Activated CD8-positive, alpha-beta T cell treated with anti-CD3 and anti-CD28 coated beads, Interleukin-2, amount 10 ng/mL, durations not matched to agents 7 days and 5 days (primary cell): ENCODE measurements at regions not wholly inside any gene's neighbourhood (a gene's known extent, or its start where the extent isn't known, plus 50 kb on each side); places are given as distances from the start of the nearest gene placed in this dataset.
"Not testable (repeated sequence)": the region's sequence is repeated elsewhere in the genome, so short reads cannot be mapped to it uniquely, and the experiment has no call there.

ENCODE experiments used
- ATAC-seq: fragments of 150-1000 bp; cut with Tn5 transposase; one replicate; pipeline ENCODE4 v1.10.0; 2021; ENCODE audit warnings: moderate library complexity
- CTCF ChIA-PET: fragments of 350-600 bp; sonication (Branson Sonifier 250); formaldehyde crosslinking; loops from one replicate; lab custom pipeline; 2021; ENCODE audit warnings: antibody characterized with exemption; lab: Charles Lee
- POLR2A ChIA-PET: fragments of 350-600 bp; sonication (Branson Sonifier 250); formaldehyde crosslinking; loops from one replicate; lab custom pipeline; 2021; ENCODE audit warnings: antibody characterized with exemption; lab: Charles Lee
- DNase-seq: peaks from one replicate; pipeline ENCODE4 v3.0.0-alpha.2; 2020
- H3K27ac Mint-ChIP-seq: one replicate; pipeline ENCODE4 v1.8.0; 2021; ENCODE audit warnings: mild to moderate bottlenecking, mixed read lengths
- H3K27me3 Mint-ChIP-seq: one replicate; pipeline ENCODE4 v1.8.0; 2021; ENCODE audit warnings: low read depth, mixed read lengths
- H3K36me3 Mint-ChIP-seq: one replicate; pipeline ENCODE4 v1.8.0; 2021; ENCODE audit warnings: low read depth, mixed read lengths
- H3K4me1 Mint-ChIP-seq: one replicate; pipeline ENCODE4 v1.8.0; 2021; ENCODE audit warnings: low read depth, mixed read lengths
- H3K4me3 Mint-ChIP-seq: one replicate; pipeline ENCODE4 v1.8.0; 2021; ENCODE audit warnings: mild to moderate bottlenecking, mixed read lengths
- H3K9me3 Mint-ChIP-seq: one replicate; pipeline ENCODE4 v1.8.0; 2022; ENCODE audit warnings: mixed read lengths; ENCODE audit not compliant: insufficient read depth

DNA sequence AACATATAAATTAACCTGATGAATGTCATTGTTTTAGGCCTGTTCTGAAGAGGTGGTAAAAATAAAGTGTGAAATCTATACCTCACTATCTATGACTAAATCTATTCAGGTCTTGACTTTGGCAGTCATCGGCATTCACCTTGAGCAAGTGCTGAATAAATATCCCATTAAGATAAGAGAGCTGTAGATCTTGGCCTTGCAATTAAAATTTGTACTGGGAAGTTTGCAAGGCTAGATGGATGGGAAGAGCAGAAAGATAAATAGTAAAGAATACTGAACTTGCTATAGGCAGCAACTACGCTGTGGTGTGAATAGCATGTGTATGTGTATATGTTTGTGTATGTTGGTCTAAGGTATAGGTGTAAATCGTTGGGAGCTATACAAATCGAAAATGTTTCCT, 325.9 kb upstream of the PRICKLE1 start:
- DNase-seq, result no peak
- no peak overlapping the region for H3K4me3 Mint-ChIP-seq
- H3K27ac Mint-ChIP-seq, result no peak overlapping the region
- H3K27me3 Mint-ChIP-seq, result no peaks in the 10 kb centered on the region
- no peaks in the 10 kb centered on the region for H3K36me3 Mint-ChIP-seq
- no peaks in the 10 kb centered on the region for H3K9me3 Mint-ChIP-seq
- ChIA-PET POLR2A (no interaction called here), CTCF (no interaction called here)
- no peaks in the 10 kb centered on the region for H3K4me1 Mint-ChIP-seq
- no peak for ATAC-seq

DNA sequence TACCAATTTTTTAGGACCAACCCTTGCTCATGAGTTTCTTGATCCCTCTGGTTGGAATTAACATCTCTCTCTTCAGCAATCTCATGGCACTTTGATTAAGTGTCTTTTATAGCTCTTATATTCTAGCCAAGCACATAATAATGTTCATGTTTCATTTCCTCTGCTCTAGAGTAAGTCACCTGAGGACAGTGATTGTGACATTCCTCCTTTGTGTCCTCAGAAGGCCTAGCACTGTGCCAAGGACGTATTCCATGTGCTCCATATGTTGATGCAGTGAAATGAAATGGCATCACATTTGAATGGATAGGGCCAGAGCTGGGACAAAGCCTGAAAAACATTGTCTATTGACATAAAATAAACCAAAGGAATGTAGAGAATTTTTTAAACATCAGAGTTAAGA, 322.8 kb upstream of the PRICKLE1 start:
- Mint-ChIP-seq H3K4me1 (no peaks in the 10 kb centered on the region), H3K27me3 (no peaks in the 10 kb centered on the region), H3K4me3 (no peak overlapping the region), H3K9me3 (peaks cover 5% of the 10 kb centered on the region), H3K27ac (no peak overlapping the region), H3K36me3 (no peaks in the 10 kb centered on the region)
- POLR2A ChIA-PET, result no interaction called here
- DNase-seq (no peak), ATAC-seq (no peak)
- CTCF ChIA-PET, result no interaction called here

DNA sequence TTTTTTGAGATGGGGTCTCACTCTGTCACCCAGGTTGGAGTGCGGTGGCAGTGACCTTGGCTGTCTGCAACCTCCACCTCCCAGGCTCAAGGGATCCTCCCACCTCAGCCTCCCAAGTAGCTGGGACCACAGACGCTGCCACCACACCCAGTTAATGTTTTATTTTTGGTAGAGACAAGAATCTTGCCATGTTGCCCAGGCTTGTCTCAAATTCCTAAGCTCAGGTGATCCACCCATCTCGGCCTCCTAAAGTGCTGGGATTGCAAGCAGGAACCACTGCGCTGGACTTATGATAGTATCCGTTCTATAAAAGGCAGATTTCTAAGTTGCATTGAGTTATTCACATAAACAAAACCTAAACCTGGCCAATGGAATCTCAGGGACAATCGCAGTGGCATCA, 321.1 kb upstream of the PRICKLE1 start:
- peaks cover 5% of the 10 kb centered on the region for H3K9me3 Mint-ChIP-seq
- H3K27me3 Mint-ChIP-seq, result no peaks in the 10 kb centered on the region
- ATAC-seq (no peak), DNase-seq (no peak)
- H3K4me1 Mint-ChIP-seq, result no peaks in the 10 kb centered on the region
- ChIA-PET POLR2A (no interaction called here), CTCF (no interaction called here)
- no peaks in the 10 kb centered on the region for H3K36me3 Mint-ChIP-seq
- H3K27ac Mint-ChIP-seq, result no peak overlapping the region
- H3K4me3 Mint-ChIP-seq, result no peak overlapping the region

DNA sequence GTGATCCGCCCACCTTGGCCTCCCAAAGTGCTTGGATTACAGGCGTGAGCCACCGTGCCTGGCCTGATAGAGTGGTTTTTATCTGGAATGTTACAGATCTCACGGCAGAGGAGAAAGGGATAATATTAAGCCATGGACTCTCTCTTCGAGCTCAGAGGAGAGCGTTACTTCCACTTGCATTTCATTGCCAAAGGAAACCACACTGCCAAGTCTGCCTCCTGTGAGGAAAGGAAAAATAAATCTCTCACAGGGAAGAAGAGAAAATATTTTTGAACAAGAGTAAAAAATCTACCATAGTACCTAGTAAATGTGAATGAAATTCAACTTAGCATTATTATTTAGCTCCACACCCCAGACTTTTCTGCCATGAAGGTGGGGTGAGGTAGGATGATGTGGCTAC, 319.2 kb upstream of the PRICKLE1 start:
- no peak for DNase-seq
- Mint-ChIP-seq H3K9me3 (peaks cover 5% of the 10 kb centered on the region), H3K27me3 (no peaks in the 10 kb centered on the region), H3K4me1 (no peaks in the 10 kb centered on the region), H3K27ac (no peak overlapping the region), H3K4me3 (no peak overlapping the region), H3K36me3 (no peaks in the 10 kb centered on the region)
- ChIA-PET CTCF (no interaction called here), POLR2A (no interaction called here)
- ATAC-seq, result no peak

DNA sequence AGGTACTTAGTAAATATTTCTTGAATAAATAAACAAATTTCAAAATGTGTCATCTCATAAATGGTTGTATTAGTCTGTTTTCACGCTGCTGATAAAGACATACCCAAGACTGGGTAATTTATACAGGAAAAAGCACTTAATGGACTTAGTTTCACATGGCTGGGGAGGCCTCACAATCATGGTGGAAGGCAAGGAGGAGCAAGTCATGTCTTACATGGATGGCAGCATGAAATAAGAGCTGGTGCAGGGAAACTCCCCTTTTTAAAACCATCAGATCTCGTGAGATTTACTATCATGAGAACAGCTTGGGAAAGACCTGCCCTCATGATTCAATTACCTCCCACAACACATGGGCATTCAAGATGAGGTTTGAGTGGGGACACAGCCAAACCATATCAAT, 317.3 kb upstream of the PRICKLE1 start:
- not testable (repeated sequence) for DNase-seq, H3K9me3 Mint-ChIP-seq, ATAC-seq

DNA sequence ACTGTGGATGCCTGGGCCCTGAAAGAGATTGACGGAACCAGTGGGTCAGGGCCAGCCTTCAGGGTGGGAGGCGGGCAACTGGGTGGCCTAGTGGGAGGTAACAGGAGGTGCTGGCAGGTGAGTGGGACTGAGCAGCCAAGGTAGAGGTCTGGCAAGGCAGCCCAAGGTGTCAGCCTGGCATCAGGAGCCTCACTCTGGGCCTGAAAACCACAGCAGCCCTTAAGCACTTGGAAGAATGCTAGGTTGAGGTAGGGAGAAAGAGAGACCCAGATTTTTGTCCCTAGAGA, 315.8 kb upstream of the PRICKLE1 start:
- Mint-ChIP-seq H3K27me3 (no peaks in the 10 kb centered on the region), H3K4me3 (no peak overlapping the region), H3K27ac (no peak overlapping the region), H3K36me3 (no peaks in the 10 kb centered on the region), H3K4me1 (no peaks in the 10 kb centered on the region), H3K9me3 (peaks cover 5% of the 10 kb centered on the region)
- ChIA-PET POLR2A (no interaction called here), CTCF (no interaction called here)
- DNase-seq (no peak), ATAC-seq (no peak)

More for the DNA sequence above, 317.3 kb upstream of the PRICKLE1 start:
- not testable (repeated sequence) for H3K27ac Mint-ChIP-seq, H3K4me1 Mint-ChIP-seq, H3K4me3 Mint-ChIP-seq, H3K36me3 Mint-ChIP-seq, H3K27me3 Mint-ChIP-seq
- ChIA-PET POLR2A (interaction anchor here (0.6 kb wide), 1 partner anchor 20 kb away, joined by 4 read pairs; no protein-coding TSS in a partner anchor), CTCF (interaction anchor here (0.6 kb wide), 1 partner anchor 9 kb away, joined by 3 read pairs; no protein-coding TSS in a partner anchor)

DNA sequence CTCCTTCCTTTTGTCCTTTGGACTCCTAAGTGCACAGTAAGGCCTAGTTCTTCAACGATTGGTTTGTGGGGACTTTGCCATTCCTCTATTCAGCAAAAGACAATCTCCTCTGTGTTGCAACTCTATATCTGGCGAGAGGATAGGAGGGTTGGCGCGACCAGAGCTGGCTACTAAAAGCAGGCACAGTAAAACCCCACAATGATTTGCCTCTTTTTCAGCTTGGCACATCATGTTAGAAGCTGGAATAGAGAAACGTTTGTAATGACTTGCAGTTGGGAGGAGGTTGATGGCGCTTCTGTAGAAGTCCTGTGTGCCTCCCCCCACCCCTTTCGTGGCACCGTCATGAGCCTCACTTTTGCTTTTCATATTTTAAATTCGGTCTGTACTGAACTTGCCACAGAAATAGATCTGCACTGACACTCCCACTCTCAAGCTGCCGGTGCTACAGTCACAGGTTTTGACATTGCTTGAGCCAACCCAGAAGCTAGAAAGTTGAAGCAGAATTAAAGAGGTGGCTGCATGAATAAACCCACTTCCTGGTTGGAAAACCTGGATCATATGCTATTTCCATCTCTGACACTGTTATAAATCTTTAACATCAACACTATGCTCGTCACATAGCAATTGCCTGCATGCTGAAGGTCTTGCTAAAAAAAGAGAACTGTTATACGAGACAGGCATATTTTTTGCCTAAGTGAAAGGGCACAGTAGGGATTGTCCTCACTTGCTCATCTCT, 315.3 kb upstream of the PRICKLE1 start:
- CTCF ChIA-PET, result no interaction called here
- peaks cover 5% of the 10 kb centered on the region for H3K9me3 Mint-ChIP-seq
- no peaks in the 10 kb centered on the region for H3K27me3 Mint-ChIP-seq
- DNase-seq (no peak), ATAC-seq (no peak)
- H3K36me3 Mint-ChIP-seq, result no peaks in the 10 kb centered on the region
- no peak overlapping the region for H3K4me3 Mint-ChIP-seq
- H3K27ac Mint-ChIP-seq, result no peak overlapping the region
- POLR2A ChIA-PET, result no interaction called here
- no peaks in the 10 kb centered on the region for H3K4me1 Mint-ChIP-seq

DNA sequence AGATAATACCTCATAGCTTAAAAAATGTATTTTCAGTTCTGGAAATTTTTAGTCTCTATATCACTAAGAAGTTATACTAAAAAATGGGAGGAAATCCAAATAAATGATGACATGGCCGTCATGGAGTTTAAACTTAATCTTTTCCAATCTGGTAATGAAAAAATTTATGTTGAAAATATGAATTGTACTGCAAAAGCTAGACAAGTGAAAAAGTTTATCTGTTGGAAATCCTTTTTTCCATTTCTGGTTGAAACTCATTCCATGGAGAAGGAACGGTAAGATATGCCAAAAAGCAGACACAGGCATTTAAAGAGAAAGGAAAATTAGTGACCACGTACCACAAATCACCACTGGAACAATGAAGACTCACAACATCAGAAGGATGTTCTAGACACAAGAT, 314.2 kb upstream of the PRICKLE1 start:
- H3K4me1 Mint-ChIP-seq, result no peaks in the 10 kb centered on the region
- H3K4me3 Mint-ChIP-seq, result no peak overlapping the region
- H3K36me3 Mint-ChIP-seq, result no peaks in the 10 kb centered on the region
- peaks cover 4% of the 10 kb centered on the region for H3K9me3 Mint-ChIP-seq
- ATAC-seq (no peak), DNase-seq (no peak)
- CTCF ChIA-PET, result no interaction called here
- no peaks in the 10 kb centered on the region for H3K27me3 Mint-ChIP-seq
- POLR2A ChIA-PET, result no interaction called here
- H3K27ac Mint-ChIP-seq, result no peak overlapping the region

DNA sequence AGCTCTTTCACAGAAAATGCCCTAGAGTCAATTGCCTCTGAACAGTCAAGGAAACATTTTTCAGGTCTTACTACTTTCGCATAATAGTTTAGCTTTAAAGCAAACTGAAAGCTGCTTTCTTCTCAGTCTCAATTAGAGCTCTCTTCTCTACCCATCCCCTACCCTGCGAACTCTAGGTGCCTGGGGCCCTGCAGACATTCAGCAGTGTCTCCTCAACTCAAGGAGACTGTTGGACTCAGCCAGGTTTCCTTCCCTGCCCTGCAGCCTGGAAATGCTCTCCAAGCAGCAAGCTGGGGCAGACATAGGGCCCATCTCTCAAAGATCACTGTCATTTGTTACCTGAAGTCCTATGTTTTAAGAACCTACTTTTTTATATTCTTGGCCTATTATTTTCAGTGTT, 312.5 kb upstream of the PRICKLE1 start:
- Mint-ChIP-seq H3K27me3 (no peaks in the 10 kb centered on the region), H3K9me3 (no peaks in the 10 kb centered on the region), H3K27ac (no peak overlapping the region), H3K36me3 (no peaks in the 10 kb centered on the region), H3K4me3 (no peak overlapping the region), H3K4me1 (no peaks in the 10 kb centered on the region)
- POLR2A ChIA-PET, result no interaction called here
- ATAC-seq (no peak), DNase-seq (no peak)
- CTCF ChIA-PET, result no interaction called here

DNA sequence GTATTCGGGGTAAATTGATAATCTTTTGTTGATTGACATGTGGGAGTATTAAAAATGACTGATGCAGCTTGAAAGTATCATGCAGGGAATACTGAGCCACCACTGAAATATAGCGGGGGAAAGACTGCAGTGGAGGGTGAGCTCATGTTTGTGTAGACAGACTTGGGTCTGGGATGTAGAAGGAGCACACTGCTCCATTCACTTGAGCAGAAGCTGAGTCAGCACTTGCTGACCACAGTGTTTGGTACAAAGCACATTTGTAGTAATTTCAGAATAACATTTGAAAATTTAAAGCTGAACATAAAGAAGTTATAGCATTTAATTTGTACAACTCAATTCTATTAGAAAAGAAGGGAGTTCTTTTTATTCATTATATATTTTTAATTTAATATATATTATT, 304.3 kb upstream of the PRICKLE1 start:
- CTCF ChIA-PET, result no interaction called here
- POLR2A ChIA-PET, result no interaction called here
- no peak for DNase-seq

DNA sequence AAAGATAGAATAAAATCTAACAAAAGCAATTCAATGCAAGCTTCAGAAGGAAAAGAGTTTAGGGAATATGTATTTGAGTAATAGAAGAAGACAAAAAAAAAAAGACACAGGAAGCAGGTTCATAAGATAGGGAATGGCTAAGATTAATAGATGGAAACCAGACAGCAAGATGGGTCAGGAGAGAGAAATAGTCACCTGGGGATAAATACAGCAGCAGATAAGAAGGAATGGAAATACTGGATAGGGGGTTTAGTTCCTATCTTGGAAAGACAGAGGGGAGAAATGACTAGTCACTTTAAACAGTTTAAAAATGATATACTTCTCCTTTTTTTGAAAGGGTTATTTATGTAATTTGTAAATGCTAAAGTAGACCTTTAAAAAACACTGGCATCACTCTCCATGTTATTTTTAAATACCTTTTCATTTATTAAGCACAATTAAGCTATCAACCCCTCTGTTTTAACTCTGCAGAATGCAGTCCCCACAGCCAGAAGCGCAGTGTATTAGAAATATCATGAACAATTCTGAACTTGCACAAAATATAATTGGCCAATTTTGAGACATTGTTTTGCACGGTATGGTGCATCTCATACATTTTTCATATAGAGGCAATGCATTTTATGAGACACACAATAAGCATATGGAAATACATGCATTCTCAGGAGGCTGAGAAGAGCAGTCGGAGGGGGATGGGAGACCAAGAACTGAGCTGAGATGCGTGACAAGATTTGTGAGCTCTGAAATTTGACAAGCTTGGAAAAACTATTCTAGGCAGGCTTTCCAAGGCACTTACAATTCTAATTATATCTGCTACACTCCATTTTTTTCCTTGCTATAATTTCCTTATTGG, 303.4 kb upstream of the PRICKLE1 start:
- ATAC-seq (no peak), DNase-seq (no peak)
- H3K9me3 Mint-ChIP-seq, result no peaks in the 10 kb centered on the region
- no peaks in the 10 kb centered on the region for H3K27me3 Mint-ChIP-seq
- H3K4me3 Mint-ChIP-seq, result no peak overlapping the region
- H3K27ac Mint-ChIP-seq, result no peak overlapping the region
- H3K36me3 Mint-ChIP-seq, result no peaks in the 10 kb centered on the region
- CTCF ChIA-PET, result no interaction called here
- POLR2A ChIA-PET, result no interaction called here
- H3K4me1 Mint-ChIP-seq, result no peaks in the 10 kb centered on the region

More for the DNA sequence above, 304.3 kb upstream of the PRICKLE1 start:
- Mint-ChIP-seq H3K36me3 (no peaks in the 10 kb centered on the region), H3K9me3 (no peaks in the 10 kb centered on the region), H3K4me3 (no peak overlapping the region), H3K4me1 (no peaks in the 10 kb centered on the region), H3K27ac (no peak overlapping the region), H3K27me3 (no peaks in the 10 kb centered on the region)
- ATAC-seq, result no peak

DNA sequence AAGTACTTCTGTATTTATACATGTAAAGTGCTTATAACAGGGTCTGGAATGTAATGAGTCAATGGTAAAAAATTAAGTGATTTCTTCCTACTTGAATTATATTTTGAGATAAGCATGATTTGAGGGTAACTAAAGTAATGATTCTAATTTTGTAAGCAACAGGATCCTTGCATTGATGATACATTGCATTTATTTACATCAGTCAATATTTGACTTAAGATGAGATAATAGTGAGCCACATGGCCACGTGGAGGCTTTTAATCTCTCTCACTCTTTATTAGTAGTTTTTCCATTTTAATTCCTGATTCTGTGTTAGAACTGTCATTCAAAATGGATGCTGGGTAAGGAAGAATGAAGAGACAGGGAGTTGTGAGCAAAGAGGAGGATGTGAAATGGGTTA, 298.1 kb upstream of the PRICKLE1 start:
- DNase-seq, result no peak
- POLR2A ChIA-PET, result no interaction called here
- CTCF ChIA-PET, result no interaction called here
- H3K36me3 Mint-ChIP-seq, result no peaks in the 10 kb centered on the region
- H3K27me3 Mint-ChIP-seq, result no peaks in the 10 kb centered on the region
- no peak overlapping the region for H3K4me3 Mint-ChIP-seq
- no peaks in the 10 kb centered on the region for H3K9me3 Mint-ChIP-seq
- H3K27ac Mint-ChIP-seq, result no peak overlapping the region
- H3K4me1 Mint-ChIP-seq, result no peaks in the 10 kb centered on the region
- no peak for ATAC-seq
